Tibial nerve (tissue), 4 donors: ENCODE measurements at regions not wholly inside any gene's neighbourhood (a gene's known extent, or its start where the extent isn't known, plus 50 kb on each side); places are given as distances from the start of the nearest gene placed in this dataset.
"Not testable (repeated sequence)": the region's sequence is repeated elsewhere in the genome, so short reads cannot be mapped to it uniquely, and the experiment has no call there.

ENCODE experiments used
- DNase-seq, 2 donors: peaks; one replicate each; pipeline ENCODE4 v3.0.0-alpha.2; 2019; ENCODE audit warnings: low spot score in 2 of 2
- H3K27ac ChIP-seq, 4 donors: fragments of 200-600 bp; sonication (generic) in 3 of 4; one replicate each; pipeline ENCODE4 v1.5.1; 2017 to 2019; ENCODE audit warnings: mild to moderate bottlenecking in 1 of 4
- H3K27me3 ChIP-seq, 2 donors: fragments of 200-600 bp; sonication (generic) in 1 of 2; one replicate each; pipeline versions ENCODE4 v1.5.1 to v1.6.0; 2017 to 2019
- H3K36me3 ChIP-seq, 3 donors: fragments of 200-600 bp; sonication (generic); one replicate each; pipeline ENCODE4 v1.5.1; 2018 to 2019
- H3K4me1 ChIP-seq, 4 donors: fragments of 200-600 bp; sonication (generic) in 3 of 4; one replicate each; pipeline ENCODE4 v1.5.1; 2017 to 2019
- H3K4me3 ChIP-seq, 4 donors: fragments of 200-600 bp; sonication (generic) in 3 of 4; one replicate each; pipeline ENCODE4 v1.5.1; 2017 to 2019; ENCODE audit warnings: mild to moderate bottlenecking in 1 of 4, moderate library complexity in 1 of 4
- H3K9me3 ChIP-seq, 4 donors: fragments of 200-600 bp; sonication (generic) in 3 of 4; one replicate each; pipeline ENCODE4 v1.5.1; 2017 to 2019
- EP300 ChIP-seq, 2 donors: sonication (generic); formaldehyde crosslinking; IDR thresholded peaks; one replicate each; pipeline ENCODE4 v1.6.1; 2017; ENCODE audit warnings: antibody characterized with exemption in 2 of 2, mild to moderate bottlenecking in 1 of 2
- POLR2A ChIP-seq, 2 donors: fragments of 450-650 bp; IDR thresholded peaks; one replicate each; pipeline ENCODE4 v1.6.1; 2017; ENCODE audit warnings: antibody characterized with exemption in 2 of 2, mild to moderate bottlenecking in 2 of 2, moderate library complexity in 2 of 2
- WGBS, 2 donors: methylation state at CpG; one replicate each; pipeline ENCODE4 v1.1.5; 2018; 5-methylcytosine and 5-hydroxymethylcytosine counted together
- TF ChIP-seq, protein P1 (sequence below), 5 experiments: fragments of 200-600 bp in 3 of 5; fragments of 450-650 bp in 2 of 5; sonication (generic) in 3 of 5; IDR thresholded peaks; one replicate each; pipeline ENCODE4 v1.5.1; 2016 to 2019; ENCODE audit warnings: antibody characterized with exemption in 5 of 5, mild to moderate bottlenecking in 3 of 5, moderate library complexity in 2 of 5

DNA sequence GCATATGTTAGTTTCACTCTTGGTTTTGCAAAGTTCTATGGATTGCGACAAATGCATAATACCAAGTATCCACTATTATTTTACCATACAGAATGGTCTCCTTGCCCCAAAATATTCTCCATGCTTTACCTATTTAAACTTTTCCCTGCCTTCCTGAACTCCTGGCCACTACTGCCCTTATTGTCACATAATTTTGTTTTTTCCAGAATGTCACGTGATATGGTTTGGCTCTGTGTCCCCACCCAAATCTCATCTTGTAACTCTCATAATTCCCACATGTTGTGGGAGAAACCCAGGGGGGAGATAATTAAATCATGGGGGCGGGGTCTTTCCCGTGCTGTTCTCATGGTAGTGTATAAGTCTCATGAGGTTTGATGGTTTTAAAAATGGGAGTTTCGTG is 760.0 kb downstream of the METTL4 start:
- H3K27ac ChIP-seq, result no peak overlapping the region
- no peaks in the 10 kb centered on the region for H3K36me3 ChIP-seq
- WGBS, 2 donors, result 84 to 85% methylated on average over 5 of the region's 5 CpGs
- H3K9me3 ChIP-seq, result no peaks in the 10 kb centered on the region
- no peaks in the 10 kb centered on the region for H3K4me1 ChIP-seq
- no peak for TF ChIP-seq EP300 (IDR thresholded peaks at IDR 0.05)
- H3K27me3 ChIP-seq, result no peaks in the 10 kb centered on the region
- no peak overlapping the region for H3K4me3 ChIP-seq
- no peak for DNase-seq

DNA sequence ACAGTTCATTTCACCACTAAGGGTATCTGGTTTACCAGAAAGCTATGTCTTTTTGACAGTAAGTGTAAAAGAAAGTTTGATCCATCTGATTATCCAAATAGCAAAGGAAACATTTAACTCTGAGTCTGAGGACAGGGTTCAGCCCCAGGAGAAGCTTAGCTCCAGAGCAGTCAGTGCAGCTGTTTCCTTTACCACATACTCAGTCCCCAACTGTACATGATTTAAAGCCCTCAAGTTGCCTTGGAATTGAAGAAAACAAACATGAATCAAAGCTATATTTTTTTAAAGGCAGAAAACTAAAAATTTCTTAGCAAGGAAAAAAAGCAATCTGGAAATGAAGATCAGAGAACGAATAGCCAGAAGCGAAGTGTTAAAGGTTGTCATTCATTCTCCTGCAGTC is 746.0 kb downstream of the METTL4 start:
- WGBS, 2 donors, result 53 to 62% methylated on average over 2 of the region's 2 CpGs

DNA sequence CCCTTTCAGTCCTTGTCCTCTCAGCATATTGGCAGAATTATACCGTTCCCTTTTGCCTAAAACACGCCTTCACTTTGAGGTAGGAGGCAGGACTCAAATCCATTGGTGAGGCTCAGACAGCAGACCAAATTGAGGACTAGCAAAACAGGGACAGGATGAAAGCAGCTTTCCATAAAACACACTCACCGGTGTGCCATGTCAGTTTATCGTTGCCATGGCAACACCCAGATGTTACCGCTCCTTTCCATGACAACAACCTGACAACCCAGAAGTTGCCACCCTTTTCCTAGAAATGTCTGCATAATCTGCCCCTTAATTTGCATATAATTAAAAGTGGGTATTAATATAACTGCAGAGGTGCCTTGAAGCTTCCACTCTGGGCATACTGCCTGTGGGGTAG is 730.4 kb downstream of the METTL4 start:
- Histone ChIP-seq H3K36me3 (no peaks in the 10 kb centered on the region), H3K27me3 (no peaks in the 10 kb centered on the region), H3K9me3 (no peaks in the 10 kb centered on the region), H3K27ac (no peak overlapping the region), H3K4me3 (no peak overlapping the region), H3K4me1 (no peaks in the 10 kb centered on the region)
- TF ChIP-seq EP300 (IDR thresholded peaks at IDR 0.05), result no peak
- no peak for DNase-seq
- 86 to 89% methylated on average over 5 of the region's 5 CpGs for WGBS, 2 donors

More for the DNA sequence above, 746.0 kb downstream of the METTL4 start:
- TF ChIP-seq EP300 (IDR thresholded peaks at IDR 0.05) (no peak), POLR2A (IDR thresholded peaks at IDR 0.05) (no peak)
- TF ChIP-seq, protein P1, sequence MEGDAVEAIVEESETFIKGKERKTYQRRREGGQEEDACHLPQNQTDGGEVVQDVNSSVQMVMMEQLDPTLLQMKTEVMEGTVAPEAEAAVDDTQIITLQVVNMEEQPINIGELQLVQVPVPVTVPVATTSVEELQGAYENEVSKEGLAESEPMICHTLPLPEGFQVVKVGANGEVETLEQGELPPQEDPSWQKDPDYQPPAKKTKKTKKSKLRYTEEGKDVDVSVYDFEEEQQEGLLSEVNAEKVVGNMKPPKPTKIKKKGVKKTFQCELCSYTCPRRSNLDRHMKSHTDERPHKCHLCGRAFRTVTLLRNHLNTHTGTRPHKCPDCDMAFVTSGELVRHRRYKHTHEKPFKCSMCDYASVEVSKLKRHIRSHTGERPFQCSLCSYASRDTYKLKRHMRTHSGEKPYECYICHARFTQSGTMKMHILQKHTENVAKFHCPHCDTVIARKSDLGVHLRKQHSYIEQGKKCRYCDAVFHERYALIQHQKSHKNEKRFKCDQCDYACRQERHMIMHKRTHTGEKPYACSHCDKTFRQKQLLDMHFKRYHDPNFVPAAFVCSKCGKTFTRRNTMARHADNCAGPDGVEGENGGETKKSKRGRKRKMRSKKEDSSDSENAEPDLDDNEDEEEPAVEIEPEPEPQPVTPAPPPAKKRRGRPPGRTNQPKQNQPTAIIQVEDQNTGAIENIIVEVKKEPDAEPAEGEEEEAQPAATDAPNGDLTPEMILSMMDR (IDR thresholded peaks at IDR 0.05), result no peak
- Histone ChIP-seq H3K27me3 (no peaks in the 10 kb centered on the region), H3K36me3 (no peaks in the 10 kb centered on the region), H3K4me1 (no peaks in the 10 kb centered on the region), H3K9me3 (no peaks in the 10 kb centered on the region), H3K4me3 (no peak overlapping the region), H3K27ac (no peak overlapping the region)
- DNase-seq, result no peak

DNA sequence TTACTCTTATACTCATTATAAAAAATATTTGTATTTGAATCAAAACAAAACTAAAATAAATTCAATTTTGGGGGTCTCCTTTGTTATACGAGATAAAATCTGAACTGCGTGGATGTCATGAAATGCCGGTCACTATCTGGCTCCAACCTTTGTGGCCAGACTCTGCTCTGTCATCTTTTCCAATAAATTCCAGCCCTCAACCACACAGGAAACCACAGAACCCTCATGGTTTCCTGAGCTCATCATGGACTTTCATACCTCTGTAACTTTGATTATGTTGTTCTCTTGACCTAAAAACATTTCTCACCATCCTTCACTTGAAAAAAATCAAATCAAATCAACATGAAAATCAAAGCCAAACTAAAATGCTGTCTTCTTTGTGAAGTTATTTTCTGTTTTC is 724.7 kb downstream of the METTL4 start:
- DNase-seq, result no peak
- Histone ChIP-seq H3K4me1 (no peaks in the 10 kb centered on the region), H3K36me3 (no peaks in the 10 kb centered on the region), H3K9me3 (no peaks in the 10 kb centered on the region), H3K27me3 (no peaks in the 10 kb centered on the region), H3K27ac (no peak overlapping the region), H3K4me3 (no peak overlapping the region)
- TF ChIP-seq POLR2A (IDR thresholded peaks at IDR 0.05), result no peak
- TF ChIP-seq EP300 (IDR thresholded peaks at IDR 0.05), result no peak
- TF ChIP-seq, protein P1 (IDR thresholded peaks at IDR 0.05), result no peak
- whole genome bisulfite sequencing, 2 donors, result 78 to 80% methylated on average over 3 of the region's 3 CpGs

DNA sequence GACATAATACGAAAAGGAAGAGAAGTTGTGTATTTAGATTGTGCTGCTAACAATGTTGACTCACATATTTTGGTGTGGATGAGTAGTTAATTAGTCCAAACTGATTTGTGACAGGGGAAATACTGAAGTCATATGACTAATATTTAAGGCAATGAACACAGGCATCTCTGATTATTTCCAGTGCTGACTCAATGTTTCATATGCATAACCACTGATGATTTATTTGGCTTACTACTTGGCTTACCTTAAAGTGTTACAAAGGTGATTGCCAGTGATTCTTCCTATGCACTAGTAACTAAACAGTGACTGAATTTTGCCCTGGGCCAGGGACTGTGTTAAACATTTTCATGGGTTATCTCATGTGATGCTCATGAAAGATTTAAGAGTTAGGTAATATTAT is 722.6 kb downstream of the METTL4 start:
- 67 to 71% methylated on average over 1 of the region's 1 CpG for WGBS, 2 donors
- TF ChIP-seq, protein P1 (IDR thresholded peaks at IDR 0.05), result no peak
- TF ChIP-seq EP300 (IDR thresholded peaks at IDR 0.05), result no peak
- TF ChIP-seq POLR2A (IDR thresholded peaks at IDR 0.05), result no peak
- no peak overlapping the region for H3K4me3 ChIP-seq

DNA sequence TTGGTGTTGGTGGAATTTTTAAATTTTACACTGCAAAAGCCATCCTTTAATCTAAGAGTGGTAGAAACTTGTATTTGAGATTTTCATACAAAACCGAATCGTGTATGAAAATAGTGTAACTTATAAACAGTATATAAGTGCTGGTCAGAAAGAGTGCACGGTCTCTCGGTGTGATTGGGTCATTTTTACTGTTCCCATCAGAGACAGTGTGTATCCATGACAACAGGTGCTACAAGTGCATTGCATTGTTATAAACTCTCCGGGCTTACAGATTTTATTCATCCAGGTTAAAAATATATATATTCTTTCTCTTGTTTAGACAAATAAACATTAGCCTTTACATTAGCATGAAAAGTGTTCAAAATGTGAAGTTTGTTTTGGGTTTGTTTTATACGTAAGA is 721.9 kb downstream of the METTL4 start:
- DNase-seq, result no peak
- no peaks in the 10 kb centered on the region for H3K9me3 ChIP-seq
- no peak overlapping the region for H3K4me3 ChIP-seq
- TF ChIP-seq POLR2A (IDR thresholded peaks at IDR 0.05), result no peak
- TF ChIP-seq, protein P1 (IDR thresholded peaks at IDR 0.05), result no peak
- no peak for TF ChIP-seq EP300 (IDR thresholded peaks at IDR 0.05)
- no peaks in the 10 kb centered on the region for H3K27me3 ChIP-seq
- H3K36me3 ChIP-seq, result no peaks in the 10 kb centered on the region
- 79 to 85% methylated on average over 6 of the region's 6 CpGs for WGBS, 2 donors
- H3K4me1 ChIP-seq, result no peaks in the 10 kb centered on the region
- H3K27ac ChIP-seq, result no peak overlapping the region

More for the DNA sequence above, 722.6 kb downstream of the METTL4 start:
- H3K9me3 ChIP-seq, result no peaks in the 10 kb centered on the region
- H3K36me3 ChIP-seq, result no peaks in the 10 kb centered on the region
- DNase-seq, result no peak
- H3K4me1 ChIP-seq, result no peaks in the 10 kb centered on the region
- no peak overlapping the region for H3K27ac ChIP-seq
- H3K27me3 ChIP-seq, result no peaks in the 10 kb centered on the region

DNA sequence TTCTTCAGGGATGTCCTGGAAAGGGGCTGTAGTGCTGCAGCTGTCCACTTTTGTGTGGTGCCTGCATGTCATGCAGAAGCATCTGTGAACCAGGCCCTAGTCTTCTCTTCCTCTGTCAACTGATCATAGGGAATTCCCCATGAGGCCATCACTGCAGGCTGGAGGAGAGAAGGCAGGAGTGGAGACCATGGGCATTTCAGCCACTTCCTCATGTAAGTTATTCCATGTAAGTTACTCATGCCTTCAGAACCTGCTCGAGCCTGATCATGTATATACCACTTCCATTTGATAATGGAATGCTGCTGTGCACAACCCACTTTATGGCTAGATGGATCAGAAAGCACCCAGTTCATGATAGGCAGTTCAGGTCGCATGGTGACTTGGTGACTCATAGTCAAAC is 714.0 kb downstream of the METTL4 start:
- not testable (repeated sequence) for H3K27ac ChIP-seq, DNase-seq, H3K9me3 ChIP-seq, H3K4me1 ChIP-seq, H3K27me3 ChIP-seq, H3K36me3 ChIP-seq, H3K4me3 ChIP-seq
- WGBS, 2 donors, result 84 to 85% methylated on average over 2 of the region's 2 CpGs
